ENCODE measurements at regions not wholly inside any gene's neighbourhood (a gene's known extent, or its start where the extent isn't known, plus 50 kb on each side); places are given as distances from the start of the nearest gene placed in this dataset.
"Not testable (repeated sequence)": the region's sequence is repeated elsewhere in the genome, so short reads cannot be mapped to it uniquely, and the experiment has no call there.

DNA sequence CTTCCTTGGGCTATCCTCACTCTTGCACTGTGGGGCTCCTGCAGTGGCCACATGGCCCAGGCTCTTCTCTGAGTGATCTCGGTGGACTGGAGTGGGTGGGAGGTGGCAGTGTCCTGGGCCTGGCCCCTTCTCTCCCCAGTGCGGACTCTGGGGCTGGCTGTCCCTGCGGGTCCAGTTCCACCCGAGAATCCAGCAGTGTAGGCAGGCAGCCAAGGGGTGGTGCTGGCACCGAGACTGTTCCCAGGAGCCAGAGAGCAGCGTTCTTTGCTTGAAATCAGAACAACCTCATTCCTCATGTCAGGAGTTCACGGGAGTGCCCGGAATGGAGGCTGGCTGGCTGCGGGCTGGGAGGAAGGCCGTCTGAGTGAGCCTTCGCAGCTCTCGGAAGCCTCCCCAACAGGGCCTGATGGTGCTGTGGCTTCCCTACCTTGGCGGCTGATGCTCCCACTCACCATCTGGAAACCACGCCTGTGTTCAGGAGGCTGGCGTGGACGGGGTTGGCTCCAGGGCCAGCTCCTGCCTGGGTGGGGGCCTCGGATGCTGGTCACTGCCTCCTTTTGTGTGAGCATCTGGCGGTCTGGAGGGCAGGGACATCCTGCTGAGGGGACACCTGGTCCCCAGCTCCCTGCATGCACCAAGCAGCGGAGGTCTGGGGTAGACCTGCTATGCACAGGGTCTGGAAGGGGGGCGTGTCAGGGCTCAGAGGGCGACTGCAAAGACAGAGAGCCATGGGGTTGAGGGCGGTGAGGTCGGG, 238.9 kb downstream of the TMEM121 start:
- TF ChIP-seq JUND (IDR thresholded peaks at IDR 0.05; ENCODE audit: low read length); SP1 (IDR thresholded peaks at IDR 0.05; ENCODE audit: low read depth, low read length): not testable (repeated sequence)
- TF ChIP-seq, protein P1, sequence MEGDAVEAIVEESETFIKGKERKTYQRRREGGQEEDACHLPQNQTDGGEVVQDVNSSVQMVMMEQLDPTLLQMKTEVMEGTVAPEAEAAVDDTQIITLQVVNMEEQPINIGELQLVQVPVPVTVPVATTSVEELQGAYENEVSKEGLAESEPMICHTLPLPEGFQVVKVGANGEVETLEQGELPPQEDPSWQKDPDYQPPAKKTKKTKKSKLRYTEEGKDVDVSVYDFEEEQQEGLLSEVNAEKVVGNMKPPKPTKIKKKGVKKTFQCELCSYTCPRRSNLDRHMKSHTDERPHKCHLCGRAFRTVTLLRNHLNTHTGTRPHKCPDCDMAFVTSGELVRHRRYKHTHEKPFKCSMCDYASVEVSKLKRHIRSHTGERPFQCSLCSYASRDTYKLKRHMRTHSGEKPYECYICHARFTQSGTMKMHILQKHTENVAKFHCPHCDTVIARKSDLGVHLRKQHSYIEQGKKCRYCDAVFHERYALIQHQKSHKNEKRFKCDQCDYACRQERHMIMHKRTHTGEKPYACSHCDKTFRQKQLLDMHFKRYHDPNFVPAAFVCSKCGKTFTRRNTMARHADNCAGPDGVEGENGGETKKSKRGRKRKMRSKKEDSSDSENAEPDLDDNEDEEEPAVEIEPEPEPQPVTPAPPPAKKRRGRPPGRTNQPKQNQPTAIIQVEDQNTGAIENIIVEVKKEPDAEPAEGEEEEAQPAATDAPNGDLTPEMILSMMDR (IDR thresholded peaks at IDR 0.05; ENCODE audit: control extremely low read depth in 1 of 3, insufficient read depth in 1 of 3, low read depth in 1 of 3, low read length in 3 of 3): not testable (repeated sequence)

Data from H1 (cell line).